ENCODE measurements at regions not wholly inside any gene's neighbourhood (a gene's known extent, or its start where the extent isn't known, plus 50 kb on each side); places are given as distances from the start of the nearest gene placed in this dataset.

DNA sequence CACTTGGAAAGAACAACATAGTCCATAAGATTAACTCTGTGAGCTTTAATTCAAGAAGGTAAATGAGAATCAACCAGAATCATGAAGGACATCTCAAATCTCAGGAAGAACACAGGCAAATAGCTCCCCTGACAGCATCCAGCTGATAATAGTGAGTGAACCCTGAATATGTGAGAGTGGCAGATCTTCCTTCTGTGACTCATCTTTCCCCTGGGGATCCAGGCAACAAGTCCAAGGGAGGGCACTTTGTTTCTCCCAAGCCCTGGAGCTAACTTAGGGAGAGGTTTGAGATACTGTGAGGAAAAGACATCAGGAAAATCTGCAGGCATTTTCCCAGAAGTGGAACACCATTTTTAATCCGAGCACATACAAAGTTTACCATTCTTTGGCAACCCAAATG, 763.9 kb upstream of the MGAT4C start:
- TF ChIP-seq SUZ12 (IDR thresholded peaks at IDR 0.05; ENCODE audit: extremely low read depth, insufficient read depth, insufficient read length), result no peak
- TF ChIP-seq YY1 (IDR thresholded peaks at IDR 0.05; ENCODE audit: insufficient read depth, insufficient read length), result no peak
